ENCODE measurements at regions not wholly inside any gene's neighbourhood (a gene's known extent, or its start where the extent isn't known, plus 50 kb on each side); places are given as distances from the start of the nearest gene placed in this dataset.

DNA sequence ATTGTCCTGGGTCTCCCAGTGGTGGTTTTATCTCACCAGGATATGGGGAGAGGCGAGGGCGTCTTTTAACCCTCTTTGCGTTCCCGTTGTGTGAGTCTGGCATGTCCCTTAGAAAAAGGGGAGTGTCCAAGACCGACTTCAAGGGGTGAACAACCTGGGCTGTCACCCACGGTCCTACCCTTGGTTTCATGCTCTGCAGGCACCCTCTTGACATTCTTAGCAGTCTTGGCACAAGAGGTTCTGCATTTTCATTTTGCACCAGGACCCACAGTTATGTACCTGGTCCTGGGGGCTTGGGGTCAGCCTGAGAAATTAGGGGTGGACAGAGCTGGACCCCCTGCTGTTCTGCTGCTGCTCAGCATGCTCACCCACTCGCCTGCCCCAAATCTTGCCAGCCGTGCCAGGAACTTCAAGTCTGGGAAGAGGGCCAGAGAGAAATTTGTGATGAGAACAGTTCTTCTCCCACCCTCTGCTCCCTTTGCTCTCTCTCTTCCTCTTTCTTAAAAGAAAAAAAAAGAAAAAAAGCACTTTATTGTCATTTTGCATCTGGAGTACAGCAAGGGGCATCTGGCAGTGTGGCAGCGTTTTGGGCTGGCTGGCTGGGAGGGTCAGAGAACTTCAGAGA lies 471.2 kb downstream of the MIAT start:
- no peak for DNase-seq

DNA sequence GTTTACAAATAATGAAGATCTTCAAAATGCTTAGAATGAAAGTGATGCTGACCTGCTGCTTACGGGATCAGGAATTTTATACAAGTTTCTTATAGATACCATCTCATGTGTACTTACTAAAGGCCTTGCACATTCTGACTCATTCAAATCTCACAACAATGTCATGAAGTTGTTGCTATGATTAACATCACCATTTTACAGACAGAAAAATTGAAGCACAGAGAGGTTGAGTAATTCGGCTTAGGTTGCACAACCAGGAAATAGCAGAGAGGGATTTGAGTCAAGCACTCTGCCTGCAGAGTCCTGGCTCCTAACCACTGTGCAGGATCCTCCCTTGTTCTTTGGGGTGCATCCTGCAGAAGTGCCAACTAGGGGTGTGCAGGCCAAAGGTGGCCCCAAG lies 471.9 kb downstream of the MIAT start:
- DNase-seq: no peak

DNA sequence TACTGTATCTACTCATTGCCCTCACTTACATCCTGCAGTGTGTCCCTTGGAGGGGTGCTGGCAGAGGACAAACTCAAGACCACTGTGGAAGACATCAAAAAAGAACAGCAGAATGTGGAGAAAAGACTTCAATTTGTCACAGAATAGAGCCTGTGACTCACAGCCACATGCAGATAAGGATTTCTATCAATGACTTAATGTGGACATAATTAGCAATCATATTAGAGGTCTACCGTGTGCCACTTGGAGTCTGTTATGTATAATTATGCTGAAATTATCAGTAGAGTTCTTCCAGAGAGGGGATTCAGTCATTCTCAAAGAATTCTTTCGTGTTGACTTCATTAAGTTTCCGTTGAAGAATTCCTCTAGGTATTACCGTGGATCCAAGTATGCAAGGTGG lies 473.5 kb downstream of the MIAT start:
- DNase-seq: no peak

DNA sequence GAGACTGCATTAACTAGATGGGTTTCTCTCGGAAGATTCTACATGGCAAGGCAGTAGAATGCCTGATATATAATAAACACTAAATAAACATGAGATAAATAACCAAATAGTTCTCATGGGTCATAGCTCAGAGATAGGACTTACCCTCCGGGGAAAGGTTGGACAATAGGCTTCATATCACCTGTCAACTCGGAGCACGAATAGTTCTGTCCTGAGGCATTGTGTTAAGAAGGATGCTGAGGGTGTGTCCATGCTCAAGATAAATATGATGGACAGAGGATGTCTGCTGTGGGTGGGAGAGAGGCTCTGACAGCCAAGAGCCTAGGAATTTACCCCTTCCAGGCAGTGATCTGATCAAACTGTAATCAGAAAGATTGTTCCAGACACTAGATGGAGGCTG lies 474.0 kb downstream of the MIAT start:
- DNase-seq: no peak

DNA sequence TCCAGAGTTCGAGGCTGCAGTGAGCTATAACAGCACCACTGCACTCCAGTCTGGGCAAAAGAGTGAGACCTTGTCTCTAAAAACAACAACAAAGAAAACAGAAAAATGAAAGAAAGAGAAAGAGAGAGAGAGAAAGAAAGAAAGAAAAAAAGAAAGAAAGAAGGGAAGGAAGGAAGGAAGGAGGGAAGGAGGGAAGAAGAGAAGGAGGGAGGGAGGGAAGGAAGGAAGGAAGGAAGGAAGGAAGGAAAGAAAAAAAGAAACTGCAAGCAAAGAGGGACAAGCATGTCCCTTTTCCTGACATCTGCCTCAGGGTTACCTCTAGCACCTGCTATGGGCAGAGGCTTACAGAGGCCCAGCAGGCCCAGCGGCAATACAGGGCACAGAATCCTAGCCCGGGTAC lies 475.0 kb downstream of the MIAT start:
- DNase-seq: no peak

DNA sequence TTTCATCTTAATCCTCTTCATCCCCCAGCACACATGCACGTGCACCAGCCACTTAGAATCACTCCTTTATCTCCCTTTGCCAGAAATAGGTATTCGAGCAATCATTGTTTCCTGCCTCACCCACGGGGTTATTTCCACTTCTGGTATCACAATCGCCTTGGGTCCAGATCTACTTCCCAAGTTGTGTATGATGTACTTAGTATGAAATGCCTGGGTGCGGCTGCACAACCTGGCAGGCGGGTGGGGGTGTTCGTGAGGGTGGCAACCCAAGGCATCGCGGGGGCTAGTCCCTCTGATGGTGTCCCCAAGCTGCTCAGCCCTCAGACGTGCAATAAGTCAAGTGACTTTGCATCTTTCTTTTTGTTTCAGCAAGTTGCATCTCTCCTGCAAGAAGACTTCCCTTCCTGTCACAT lies 475.6 kb downstream of the MIAT start:
- DNase-seq: no peak

GRCh38 chr22:27133681-27134314 lies 476.4 kb downstream of the MIAT start:
- no peak for DNase-seq

DNA sequence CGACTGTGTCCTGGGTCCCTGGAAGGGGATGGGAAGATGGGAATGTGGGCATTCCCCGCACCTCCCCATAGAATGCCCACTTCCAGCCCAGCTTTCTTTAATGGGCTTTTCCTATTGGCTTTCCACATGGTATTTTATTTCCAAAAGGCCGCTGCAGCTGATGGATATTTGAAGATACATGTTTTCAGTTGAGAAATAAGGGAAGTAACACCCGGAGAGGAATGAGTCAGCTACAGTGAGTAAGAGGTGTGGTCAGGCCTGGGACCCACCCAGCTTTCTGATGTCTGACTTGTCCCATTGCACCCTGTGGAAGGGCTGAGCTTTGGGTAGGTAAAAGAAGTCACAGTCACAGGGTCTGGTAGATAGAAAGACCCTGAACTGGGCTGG lies 476.9 kb downstream of the MIAT start:
- DNase-seq: no peak

GRCh38 chr22:27135031-27135981 lies 477.9 kb downstream of the MIAT start:
- DNase-seq: no peak

DNA sequence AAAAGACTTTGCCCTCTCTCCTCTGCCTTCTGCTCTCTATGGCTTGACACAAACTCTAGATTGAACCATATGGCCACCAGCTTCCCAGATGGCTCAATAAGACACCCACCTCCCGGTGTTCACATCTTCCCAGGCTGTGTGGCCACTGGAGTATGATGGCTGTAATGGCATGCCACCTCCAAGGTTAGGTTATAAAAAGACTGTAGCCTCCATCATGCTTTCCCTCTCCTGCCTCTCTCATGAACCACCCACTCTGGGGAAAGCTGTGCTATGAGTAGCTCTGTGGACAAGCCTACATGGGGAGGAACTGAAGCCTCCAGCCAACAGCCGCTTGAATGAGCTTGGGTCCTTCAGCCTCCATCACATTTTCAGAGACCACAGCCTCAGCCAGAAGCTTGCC lies 479.2 kb downstream of the MIAT start:
- no peak for DNase-seq

DNA sequence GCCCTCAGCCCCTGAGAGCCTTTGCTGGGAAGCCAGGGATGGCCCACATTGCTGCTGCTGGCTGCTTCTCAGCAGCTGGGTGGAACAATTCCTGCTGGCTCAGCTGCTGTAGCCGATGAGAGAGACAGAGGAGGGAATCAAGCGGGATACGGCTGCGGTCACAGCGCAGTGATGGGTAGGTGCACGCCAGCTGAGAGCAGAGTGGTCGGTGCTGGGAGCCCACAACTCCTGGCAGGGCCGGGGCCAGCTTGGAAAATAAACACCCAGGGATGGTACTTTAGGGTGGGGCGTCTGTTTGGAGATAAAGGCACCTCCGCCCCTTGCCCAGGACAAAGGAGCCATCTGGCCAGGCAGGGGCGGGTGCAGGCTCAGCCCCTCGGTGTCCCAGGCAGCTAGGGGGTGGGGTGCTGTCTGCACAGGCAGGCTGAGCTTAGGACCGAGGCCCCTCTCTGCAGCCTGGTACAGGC lies 480.5 kb downstream of the MIAT start:
- DNase-seq: no peak

DNA sequence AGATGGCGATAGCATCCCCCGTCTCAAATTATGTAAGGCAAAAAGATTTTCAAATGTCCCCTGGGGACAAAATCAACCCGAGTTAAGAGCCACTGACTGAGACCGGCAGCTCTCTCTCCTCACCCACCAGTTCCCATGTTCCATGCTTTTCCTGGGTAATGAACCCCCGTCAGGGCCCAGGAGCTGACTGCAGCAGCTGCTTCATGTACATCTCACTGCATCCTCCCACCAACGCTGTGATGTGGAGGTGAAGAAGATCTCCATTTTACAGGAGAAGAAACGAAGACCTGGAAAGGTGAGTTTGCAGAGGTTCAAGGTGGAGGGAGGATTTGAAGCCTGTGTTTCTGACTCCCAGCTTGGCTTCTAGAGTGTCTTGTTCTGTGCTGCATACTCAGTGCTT lies 481.1 kb downstream of the MIAT start:
- DNase-seq: no peak

DNA sequence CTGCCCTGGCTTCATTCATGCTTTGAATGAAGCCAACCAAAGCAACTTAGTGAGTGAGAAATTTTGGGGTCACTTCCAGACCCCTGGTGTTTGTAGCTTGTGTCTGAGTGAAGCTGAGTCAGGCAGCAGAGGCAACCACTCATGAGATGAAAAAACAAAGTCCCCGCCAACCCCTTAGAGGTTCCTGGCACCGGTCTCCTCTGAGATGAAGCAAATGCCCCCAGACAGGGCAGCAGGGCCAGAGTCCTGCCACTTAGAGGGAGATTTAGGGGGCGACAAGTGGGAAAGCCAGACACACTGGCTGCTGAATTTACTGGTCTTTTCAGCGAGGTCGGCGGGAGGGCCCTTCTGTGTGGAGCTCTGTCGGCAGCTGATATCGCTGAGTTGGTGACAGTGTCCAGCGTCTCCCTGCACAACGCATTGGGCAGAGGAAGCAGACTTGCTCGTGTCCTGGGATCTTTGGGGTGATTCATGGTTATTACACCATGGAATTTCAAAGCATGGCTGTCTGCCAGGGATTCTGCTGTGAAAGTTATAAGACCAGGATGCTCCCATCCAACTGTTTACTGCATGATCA lies 482.6 kb downstream of the MIAT start:
- no peak for DNase-seq

DNA sequence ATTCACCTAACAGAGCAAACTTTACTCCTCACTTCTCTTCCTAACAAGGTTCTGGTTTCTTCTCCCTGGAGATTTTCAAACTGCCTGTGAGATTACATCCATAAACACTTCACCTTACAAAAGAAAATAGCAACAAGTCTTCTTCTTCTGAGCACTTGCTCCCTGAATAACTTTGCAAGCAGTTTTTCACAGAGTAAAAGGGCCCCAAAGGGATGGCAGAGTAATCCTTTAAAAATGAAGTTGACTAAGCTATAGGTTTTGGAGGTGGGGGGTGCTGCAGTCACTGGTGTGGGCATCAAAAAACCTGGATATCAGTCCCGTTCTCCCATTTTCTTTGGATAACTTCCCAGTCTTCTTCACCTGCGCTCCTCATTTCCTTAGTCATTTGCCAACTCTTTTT lies 484.9 kb downstream of the MIAT start:
- no peak for DNase-seq

- DNase-seq: no peak
Measured at GRCh38 chr22:27144321-27144720, 486.9 kb downstream of the MIAT start.

DNA sequence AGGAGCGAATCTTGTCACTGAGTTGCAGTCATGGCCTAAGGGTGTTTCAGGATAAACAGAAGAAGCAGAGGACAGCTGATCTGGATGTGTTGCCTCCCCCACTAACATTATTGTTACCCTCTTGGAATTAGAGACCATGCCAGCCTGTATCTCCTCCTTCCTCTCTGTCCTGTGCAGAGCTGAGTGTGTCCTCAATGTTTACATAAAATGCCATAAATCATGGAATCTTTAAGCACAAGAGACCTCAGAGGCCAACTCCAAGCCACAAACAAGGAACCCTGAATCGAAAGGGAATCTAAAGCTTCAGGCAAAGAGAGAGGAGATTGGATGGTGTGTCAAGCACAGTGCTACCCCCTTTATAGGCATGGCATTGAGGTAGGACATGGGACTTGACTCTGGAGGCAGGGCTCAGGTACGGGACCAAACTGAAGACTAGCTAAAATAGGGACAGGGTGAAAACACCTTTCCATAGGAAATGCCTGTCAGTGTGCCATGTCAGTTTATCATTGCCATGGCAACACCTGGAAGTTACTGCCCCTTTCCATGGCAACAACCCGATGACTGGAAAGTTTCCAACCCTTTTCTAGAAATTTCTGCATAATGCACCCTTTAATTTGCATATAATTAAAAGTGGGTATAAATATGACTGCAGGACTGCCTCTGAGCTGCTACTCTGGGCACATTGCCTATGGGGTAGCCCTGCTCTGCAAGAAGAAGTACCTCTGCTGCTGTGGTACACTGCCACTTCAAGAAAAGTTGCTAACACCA lies 489.7 kb downstream of the MIAT start:
- DNase-seq: no peak

GRCh38 chr22:27148055-27148454 lies 490.7 kb downstream of the MIAT start:
- DNase-seq: no peak

DNA sequence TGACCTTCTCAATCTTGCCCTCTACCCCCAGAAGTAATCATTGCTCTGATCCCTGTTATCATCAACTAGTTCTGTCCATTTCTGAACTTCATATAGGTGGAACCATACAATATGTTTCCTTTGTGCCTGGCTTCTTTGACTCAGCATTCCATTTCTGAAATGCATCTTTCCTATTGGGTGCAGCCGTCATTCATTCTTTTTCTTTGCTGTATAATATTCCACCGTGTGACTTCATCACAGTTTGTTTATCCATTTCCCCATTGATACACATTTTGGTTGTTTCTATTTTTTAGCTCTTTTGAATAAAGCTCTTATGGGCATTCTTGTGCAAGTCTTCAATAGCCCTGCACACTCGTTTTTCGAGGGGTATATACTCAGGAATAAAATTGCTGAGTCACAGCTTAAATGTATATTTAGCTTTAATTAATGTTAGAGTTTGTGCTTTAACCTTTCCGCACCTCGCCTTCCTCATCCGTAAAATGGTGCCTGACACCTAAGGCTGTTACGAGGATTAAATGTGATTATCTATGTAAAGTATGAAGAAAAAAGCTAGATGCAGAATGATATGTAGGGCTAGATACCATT lies 491.6 kb downstream of the MIAT start:
- DNase-seq: no peak

DNA sequence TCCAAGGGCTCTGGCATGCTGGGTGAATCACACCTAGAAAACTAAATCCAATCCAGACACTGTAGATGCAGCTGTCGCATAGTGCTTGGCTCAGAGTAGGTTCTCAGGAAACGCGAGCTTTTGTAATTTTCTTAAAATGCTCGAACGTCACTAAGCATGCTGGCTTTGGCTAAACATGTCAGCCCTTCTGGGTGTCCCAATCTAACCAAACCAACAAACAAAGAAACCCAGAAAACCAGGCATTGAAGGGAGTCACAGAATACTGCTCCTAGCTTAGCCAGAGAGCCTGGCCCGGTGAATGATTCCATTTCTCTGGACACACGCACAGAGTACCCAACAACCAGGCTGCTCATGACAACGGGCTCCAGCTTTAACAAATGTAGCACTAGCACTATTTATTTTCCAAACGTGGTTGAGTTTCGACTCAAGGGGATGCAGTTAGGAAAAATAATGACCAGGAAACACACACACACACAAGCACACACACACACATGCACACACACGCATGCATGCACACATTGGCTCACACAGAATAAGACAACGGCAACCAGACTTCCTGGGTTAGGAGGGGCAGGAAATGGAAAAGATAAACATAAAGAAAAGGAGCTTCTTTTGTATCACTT lies 492.6 kb downstream of the MIAT start:
- no peak for DNase-seq

DNA sequence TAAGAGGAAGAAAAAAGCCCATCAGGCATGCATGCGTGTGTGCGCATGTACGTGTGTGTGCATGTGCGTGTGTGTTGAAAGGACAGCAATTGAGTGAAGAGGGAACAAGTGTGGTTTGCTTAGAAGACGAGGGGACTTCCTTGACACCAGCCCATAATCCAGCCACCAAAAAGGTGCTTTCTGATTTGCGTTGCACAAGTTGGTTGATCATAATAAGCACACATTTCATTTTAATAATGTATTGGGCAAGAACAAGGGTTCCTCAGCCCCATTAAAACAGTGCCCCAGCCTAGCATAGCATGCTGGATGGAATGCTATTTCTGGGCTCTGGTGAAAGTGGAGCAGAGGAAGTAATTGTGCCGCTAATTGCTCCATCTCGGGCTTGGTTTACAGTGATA lies 493.2 kb downstream of the MIAT start:
- DNase-seq: no peak

DNA sequence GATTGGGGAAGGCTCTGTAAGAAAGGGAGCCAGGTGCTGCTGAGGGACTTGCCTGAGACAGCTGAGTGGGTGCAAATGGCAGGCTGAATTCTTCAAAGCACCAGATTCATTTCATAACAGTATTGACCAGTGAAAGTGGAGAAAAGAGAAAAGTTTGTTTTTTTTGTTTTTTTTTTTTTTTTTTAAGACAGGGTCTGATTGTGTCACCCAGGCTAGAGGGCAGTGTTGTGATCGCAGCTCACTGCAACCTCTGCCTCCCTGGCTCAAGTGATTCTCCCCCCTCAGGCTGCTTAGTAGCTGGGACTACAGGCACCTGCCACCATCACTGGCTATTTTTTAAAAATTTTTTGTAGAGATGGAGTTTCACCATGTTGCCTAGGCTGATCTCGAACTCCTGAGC lies 494.0 kb downstream of the MIAT start:
- DNase-seq: no peak

GRCh38 chr22:27152033-27152432 lies 494.6 kb downstream of the MIAT start:
- DNase-seq: no peak
